ENCODE measurements at regions not wholly inside any gene's neighbourhood (a gene's known extent, or its start where the extent isn't known, plus 50 kb on each side); places are given as distances from the start of the nearest gene placed in this dataset.

DNA sequence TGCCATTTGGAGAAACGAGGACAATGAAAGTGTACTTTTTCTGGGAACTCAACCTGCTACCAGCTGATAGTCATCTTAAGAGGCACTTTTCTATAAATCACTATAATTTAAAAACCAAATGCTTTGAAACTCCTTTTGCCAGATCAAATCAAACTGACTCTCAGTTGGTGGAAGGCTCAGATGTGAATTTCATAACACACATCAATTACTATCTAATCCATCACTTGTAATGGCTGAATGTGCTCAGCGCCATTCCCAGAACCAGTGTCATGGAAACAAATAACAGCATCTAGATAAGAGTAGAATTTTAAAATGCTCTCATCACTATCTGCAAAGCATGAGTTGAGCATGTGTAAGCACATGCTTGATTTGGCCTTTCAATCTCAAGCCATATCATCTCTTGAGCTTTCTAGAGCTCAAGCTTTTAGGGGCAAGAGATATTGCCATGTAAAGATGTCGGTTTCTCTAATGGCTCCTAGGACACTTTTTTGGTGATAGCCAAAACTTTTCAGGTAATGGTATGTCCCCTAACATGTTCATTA, 223.1 kb upstream of the ACVR2A start:
- Histone ChIP-seq H3K9me3 (ENCODE audit: control insufficient read depth, insufficient read depth, low read depth, low read length) (no peaks in the 10 kb centered on the region), H3K4me3 (ENCODE audit: low read depth, low read length) (no peak overlapping the region), H3K27ac (ENCODE audit: extremely low read depth, low read depth, low read length) (no peak overlapping the region), H3K36me3 (ENCODE audit: control insufficient read depth in 2 of 2, insufficient read depth in 1 of 2, low read length in 2 of 2) (no peaks in the 10 kb centered on the region), H3K4me1 (ENCODE audit: control insufficient read depth, insufficient read depth, low read length) (0 out of 2 replicates have a peak, but pooled peaks cover 2% of the 10 kb centered on the region)
- ChIA-PET POLR2A (no interaction called here), CTCF (no interaction called here)
- TF ChIP-seq ZNF626 (tag by site-specific recombination; IDR thresholded peaks at IDR 0.05) (no peak), ZBTB21 (tag by site-specific recombination; IDR thresholded peaks at IDR 0.05) (no peak), SALL2 (tag by site-specific recombination; IDR thresholded peaks at IDR 0.05; ENCODE audit: borderline replicate concordance) (no peak), SCRT1 (tag by site-specific recombination; IDR thresholded peaks at IDR 0.05; ENCODE audit: borderline replicate concordance) (no peak), ZNF529 (tag by site-specific recombination; IDR thresholded peaks at IDR 0.05; ENCODE audit: insufficient replicate concordance) (no peak), ZNF549 (tag by site-specific recombination; IDR thresholded peaks at IDR 0.05) (no peak), KLF1 (tag by site-specific recombination; IDR thresholded peaks at IDR 0.05) (no peak), ZNF501 (tag by site-specific recombination; IDR thresholded peaks at IDR 0.05) (no peak), ZNF561 (tag by site-specific recombination; IDR thresholded peaks at IDR 0.05; ENCODE audit: borderline replicate concordance) (no peak)
- TF ChIP-seq, protein P1, sequence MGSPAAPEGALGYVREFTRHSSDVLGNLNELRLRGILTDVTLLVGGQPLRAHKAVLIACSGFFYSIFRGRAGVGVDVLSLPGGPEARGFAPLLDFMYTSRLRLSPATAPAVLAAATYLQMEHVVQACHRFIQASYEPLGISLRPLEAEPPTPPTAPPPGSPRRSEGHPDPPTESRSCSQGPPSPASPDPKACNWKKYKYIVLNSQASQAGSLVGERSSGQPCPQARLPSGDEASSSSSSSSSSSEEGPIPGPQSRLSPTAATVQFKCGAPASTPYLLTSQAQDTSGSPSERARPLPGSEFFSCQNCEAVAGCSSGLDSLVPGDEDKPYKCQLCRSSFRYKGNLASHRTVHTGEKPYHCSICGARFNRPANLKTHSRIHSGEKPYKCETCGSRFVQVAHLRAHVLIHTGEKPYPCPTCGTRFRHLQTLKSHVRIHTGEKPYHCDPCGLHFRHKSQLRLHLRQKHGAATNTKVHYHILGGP (tag by site-specific recombination; IDR thresholded peaks at IDR 0.05): no peak
- TF ChIP-seq, protein P2, sequence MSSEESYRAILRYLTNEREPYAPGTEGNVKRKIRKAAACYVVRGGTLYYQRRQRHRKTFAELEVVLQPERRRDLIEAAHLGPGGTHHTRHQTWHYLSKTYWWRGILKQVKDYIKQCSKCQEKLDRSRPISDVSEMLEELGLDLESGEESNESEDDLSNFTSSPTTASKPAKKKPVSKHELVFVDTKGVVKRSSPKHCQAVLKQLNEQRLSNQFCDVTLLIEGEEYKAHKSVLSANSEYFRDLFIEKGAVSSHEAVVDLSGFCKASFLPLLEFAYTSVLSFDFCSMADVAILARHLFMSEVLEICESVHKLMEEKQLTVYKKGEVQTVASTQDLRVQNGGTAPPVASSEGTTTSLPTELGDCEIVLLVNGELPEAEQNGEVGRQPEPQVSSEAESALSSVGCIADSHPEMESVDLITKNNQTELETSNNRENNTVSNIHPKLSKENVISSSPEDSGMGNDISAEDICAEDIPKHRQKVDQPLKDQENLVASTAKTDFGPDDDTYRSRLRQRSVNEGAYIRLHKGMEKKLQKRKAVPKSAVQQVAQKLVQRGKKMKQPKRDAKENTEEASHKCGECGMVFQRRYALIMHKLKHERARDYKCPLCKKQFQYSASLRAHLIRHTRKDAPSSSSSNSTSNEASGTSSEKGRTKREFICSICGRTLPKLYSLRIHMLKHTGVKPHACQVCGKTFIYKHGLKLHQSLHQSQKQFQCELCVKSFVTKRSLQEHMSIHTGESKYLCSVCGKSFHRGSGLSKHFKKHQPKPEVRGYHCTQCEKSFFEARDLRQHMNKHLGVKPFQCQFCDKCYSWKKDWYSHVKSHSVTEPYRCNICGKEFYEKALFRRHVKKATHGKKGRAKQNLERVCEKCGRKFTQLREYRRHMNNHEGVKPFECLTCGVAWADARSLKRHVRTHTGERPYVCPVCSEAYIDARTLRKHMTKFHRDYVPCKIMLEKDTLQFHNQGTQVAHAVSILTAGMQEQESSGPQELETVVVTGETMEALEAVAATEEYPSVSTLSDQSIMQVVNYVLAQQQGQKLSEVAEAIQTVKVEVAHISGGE (tag by site-specific recombination; conservative IDR thresholded peaks at IDR 0.05; ENCODE audit: low read depth): no peak
- TF ChIP-seq, protein P3, sequence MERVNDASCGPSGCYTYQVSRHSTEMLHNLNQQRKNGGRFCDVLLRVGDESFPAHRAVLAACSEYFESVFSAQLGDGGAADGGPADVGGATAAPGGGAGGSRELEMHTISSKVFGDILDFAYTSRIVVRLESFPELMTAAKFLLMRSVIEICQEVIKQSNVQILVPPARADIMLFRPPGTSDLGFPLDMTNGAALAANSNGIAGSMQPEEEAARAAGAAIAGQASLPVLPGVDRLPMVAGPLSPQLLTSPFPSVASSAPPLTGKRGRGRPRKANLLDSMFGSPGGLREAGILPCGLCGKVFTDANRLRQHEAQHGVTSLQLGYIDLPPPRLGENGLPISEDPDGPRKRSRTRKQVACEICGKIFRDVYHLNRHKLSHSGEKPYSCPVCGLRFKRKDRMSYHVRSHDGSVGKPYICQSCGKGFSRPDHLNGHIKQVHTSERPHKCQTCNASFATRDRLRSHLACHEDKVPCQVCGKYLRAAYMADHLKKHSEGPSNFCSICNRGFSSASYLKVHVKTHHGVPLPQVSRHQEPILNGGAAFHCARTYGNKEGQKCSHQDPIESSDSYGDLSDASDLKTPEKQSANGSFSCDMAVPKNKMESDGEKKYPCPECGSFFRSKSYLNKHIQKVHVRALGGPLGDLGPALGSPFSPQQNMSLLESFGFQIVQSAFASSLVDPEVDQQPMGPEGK (tag by site-specific recombination; IDR thresholded peaks at IDR 0.05): no peak

DNA sequence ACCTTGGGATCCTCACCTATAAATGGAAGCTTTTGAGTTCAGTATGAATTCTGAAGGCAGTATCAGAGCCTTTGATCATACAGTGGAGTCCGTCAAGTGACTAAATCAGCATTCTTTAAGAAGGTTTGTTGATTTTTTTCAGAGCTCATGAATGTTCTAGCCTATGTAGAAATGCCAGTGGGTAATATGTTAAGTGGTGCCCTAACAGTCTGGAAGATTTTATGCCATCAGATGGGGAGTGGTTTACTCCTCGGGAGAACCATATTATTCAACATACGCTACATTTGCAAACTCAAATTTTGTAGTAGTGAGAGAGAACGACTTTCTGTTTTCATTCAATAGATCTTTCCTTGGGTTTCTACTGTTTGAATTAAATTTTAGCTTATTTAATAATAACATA, 225.0 kb upstream of the ACVR2A start:
- ChIA-PET CTCF (no interaction called here), POLR2A (no interaction called here)
- TF ChIP-seq ZNF654 (tag by site-specific recombination; IDR thresholded peaks at IDR 0.05; ENCODE audit: low read depth) (no peak), MEIS1 (CRISPR knock-in tag; IDR thresholded peaks at IDR 0.05; ENCODE audit: borderline replicate concordance) (no peak)
- TF ChIP-seq, protein P4, sequence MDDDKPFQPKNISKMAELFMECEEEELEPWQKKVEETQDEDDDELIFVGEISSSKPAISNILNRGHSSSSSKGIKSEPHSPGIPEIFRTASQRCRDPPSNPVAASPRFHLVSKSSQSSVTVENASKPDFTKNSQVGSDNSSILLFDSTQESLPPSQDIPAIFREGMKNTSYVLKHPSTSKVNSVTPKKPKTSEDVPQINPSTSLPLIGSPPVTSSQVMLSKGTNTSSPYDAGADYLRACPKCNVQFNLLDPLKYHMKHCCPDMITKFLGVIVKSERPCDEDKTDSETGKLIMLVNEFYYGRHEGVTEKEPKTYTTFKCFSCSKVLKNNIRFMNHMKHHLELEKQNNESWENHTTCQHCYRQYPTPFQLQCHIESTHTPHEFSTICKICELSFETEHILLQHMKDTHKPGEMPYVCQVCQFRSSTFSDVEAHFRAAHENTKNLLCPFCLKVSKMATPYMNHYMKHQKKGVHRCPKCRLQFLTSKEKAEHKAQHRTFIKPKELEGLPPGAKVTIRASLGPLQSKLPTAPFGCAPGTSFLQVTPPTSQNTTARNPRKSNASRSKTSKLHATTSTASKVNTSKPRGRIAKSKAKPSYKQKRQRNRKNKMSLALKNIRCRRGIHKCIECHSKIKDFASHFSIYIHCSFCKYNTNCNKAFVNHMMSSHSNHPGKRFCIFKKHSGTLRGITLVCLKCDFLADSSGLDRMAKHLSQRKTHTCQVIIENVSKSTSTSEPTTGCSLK (tag by site-specific recombination; IDR thresholded peaks at IDR 0.05): no peak
- Histone ChIP-seq H3K9me3 (ENCODE audit: control insufficient read depth, insufficient read depth, low read depth, low read length) (no peaks in the 10 kb centered on the region), H3K27ac (ENCODE audit: extremely low read depth, low read depth, low read length) (no peak overlapping the region), H3K4me3 (ENCODE audit: low read depth, low read length) (no peak overlapping the region), H3K36me3 (ENCODE audit: control insufficient read depth in 2 of 2, insufficient read depth in 1 of 2, low read length in 2 of 2) (no peaks in the 10 kb centered on the region), H3K4me1 (ENCODE audit: control insufficient read depth, insufficient read depth, low read length) (0 out of 2 replicates have a peak, but pooled peaks cover 2% of the 10 kb centered on the region)

All from HEK293 (cell line).